Ureter (tissue), 1 donor: ENCODE measurements at regions not wholly inside any gene's neighbourhood (a gene's known extent, or its start where the extent isn't known, plus 50 kb on each side); places are given as distances from the start of the nearest gene placed in this dataset.

Experiments used
- DNase-seq: peaks from one replicate; pipeline ENCODE4 v3.0.0-alpha.2; 2020; ENCODE audit warnings: low spot score
- donor health status: DM: yes; HTN: yes; CAD: no.

GRCh38 chr18:27695503-27695902 lies 481.4 kb downstream of the CDH2 start:
- no peak for DNase-seq

GRCh38 chr18:27695052-27695451 lies 481.9 kb downstream of the CDH2 start:
- no peak for DNase-seq

GRCh38 chr18:27688581-27688980 lies 488.3 kb downstream of the CDH2 start:
- DNase-seq, result no peak

DNA sequence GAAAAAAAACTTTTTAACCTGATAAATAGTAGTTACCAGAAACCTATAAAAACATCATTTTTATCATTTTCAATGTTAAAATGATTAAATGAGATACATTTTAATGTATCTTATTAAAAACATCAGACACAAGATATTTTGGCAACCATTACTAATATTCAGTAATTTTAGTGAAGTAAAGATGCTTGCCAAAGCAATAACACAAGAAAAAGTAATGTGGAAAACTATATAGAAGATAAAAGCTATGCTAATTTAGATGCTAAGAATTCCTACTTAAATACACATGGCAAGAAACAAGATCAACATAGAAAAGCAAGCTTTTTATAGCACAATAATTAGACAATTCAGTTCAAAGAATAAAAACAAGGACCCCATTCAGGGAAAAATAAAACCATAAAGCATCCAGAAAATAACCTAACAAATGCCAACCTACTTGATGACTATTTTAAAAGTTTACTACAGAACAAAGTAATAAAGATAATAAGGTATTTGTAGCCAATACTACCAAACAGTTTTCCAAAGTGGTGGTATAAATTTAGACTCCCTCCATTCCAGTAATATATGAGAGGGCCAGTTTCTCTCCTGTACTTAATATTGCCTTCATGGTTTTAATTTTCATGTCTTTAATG lies 489.5 kb downstream of the CDH2 start:
- no peak for DNase-seq

DNA sequence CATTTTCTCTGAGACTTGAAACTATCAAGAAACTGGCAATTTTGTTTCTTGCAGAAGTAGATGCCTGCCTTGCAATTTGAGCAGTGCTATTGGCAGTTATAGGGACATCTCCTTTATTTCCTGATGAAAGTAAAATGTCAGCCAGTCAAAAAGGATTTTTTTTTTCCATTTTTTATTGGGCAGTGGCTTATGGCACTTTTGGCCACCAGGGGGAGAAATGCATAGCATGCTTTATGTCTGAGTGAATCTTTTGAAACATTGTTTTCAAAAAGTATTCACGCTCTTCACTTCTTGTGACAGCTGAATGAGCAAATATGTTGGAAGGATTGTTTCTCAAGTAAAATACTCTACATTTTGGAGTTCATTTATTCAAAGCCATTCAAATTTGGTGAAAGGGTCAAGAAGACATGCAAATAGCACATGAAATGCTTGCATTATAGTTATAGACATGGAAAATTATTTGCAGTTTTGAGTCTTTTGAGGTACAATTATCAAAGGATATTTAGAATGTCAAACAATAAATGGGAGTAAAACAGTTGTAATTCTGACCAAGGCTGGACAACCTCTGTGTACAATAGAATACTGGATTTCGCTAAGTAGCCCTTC lies 491.0 kb downstream of the CDH2 start:
- DNase-seq, result no peak

GRCh38 chr18:27685091-27685490 lies 491.8 kb downstream of the CDH2 start:
- DNase-seq, result no peak

GRCh38 chr18:27674411-27674810 lies 489.3 kb upstream of the CHST9 start:
- DNase-seq, result no peak

DNA sequence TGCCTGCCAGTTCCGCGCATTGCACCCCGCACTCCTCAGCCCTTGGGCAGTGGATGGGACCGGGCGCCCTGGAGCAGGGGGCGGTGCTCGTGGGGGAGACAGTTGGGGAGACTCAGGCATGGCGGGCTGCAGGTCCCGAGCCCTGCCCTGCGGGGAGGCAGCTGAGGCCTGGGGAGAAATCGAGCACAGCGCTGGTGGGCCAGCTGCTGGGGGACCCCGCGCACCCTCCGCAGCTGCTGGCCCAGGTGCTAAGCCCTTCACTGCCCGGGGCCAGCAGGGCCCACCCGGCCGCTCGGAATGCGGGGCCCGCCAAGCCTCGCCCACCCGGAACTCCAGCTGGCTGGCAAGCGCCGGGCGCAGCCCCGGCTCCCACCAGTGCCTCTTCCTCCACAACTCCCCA lies 488.8 kb upstream of the CHST9 start:
- no peak for DNase-seq

- no peak for DNase-seq
These were observed 483.1 kb upstream of the CHST9 start for GRCh38 chr18:27668158-27668557.

DNA sequence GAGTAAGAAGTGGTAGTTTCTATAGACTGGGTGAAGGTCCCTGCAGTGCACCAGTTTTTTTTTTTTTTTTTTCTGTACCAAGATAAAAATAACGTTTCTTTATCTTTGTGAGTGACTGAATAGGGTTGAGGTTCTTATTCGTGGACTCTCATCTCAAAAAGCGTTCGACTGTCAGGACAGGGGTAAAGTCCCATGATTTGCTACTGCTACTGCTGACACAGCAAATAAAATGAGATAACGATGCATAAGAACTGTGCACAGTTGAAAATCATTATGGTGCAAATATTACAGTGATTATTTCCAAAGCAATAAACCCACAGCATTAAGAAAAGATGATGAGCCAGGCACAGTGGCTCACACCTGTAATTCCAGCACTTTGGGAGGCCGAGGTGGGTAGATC lies 482.0 kb upstream of the CHST9 start:
- DNase-seq, result no peak

GRCh38 chr18:27666016-27666415 lies 480.9 kb upstream of the CHST9 start:
- no peak for DNase-seq

GRCh38 chr18:27665264-27665799 lies 480.2 kb upstream of the CHST9 start:
- no peak for DNase-seq

DNA sequence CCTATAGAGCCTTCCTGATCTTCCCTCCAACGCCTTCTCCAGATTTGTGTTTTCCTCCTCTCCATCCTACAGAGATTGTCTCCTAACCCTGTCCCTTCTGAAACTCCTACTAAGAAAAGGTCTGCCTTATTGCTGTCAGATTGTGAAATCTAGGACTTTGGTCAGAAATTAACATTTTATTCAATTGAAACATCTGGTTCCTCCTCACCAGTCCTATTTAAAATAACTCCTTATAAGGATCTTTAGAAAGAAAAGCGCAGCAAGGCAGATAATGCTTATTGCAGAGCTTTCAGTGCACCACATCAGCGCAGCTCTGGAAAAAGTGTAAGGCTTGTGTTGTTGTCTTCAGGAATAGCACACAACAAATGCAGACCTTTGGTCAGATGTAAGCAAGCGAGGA lies 477.8 kb upstream of the CHST9 start:
- DNase-seq, result no peak

GRCh38 chr18:27662537-27662936 lies 477.4 kb upstream of the CHST9 start:
- no peak for DNase-seq

- DNase-seq, result no peak
These were observed 476.4 kb upstream of the CHST9 start for GRCh38 chr18:27661320-27662018.

DNA sequence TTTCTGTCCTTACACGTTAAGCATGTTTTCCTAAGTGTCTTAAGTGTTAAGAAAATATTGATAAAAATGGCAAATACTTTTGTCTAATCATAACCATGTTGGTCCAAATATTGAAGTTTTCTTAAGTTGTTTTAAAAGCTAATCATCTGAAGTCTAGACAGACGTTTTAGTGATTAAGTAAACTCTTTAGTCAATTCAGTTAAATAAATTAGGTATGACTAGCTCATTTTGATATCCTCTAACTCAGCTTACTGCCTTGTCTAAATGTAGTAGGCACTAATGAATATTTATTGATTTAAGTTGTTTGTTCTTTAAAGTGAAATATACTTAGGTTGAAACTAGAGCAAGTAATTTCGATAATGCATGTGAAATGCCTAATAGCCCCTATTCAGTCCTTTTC lies 471.8 kb upstream of the CHST9 start:
- DNase-seq, result no peak

- no peak for DNase-seq
These were observed 471.2 kb upstream of the CHST9 start for GRCh38 chr18:27656167-27656778.

GRCh38 chr18:27653247-27653646 lies 468.1 kb upstream of the CHST9 start:
- no peak for DNase-seq

- no peak for DNase-seq
These were observed 467.5 kb upstream of the CHST9 start for GRCh38 chr18:27652480-27653121.

GRCh38 chr18:27649621-27650020 lies 464.5 kb upstream of the CHST9 start:
- no peak for DNase-seq

DNA sequence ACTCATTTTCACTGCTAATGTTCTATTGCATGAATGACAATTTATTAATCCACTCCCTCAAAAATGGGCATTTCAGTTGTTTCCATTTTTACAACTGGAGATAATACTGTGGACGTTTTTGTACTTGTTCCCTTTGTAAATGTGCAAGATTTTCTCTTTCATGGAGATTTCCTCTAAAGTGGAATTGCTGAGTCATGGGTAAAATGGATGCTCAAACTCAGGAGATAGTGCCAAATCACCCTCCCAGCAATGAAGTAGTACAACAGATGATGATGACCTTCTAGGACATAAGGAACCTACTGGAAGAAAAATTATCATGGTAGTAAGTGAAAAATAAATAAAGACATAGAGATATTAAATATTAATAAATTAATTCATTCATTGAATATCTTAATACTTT lies 460.8 kb upstream of the CHST9 start:
- no peak for DNase-seq

DNA sequence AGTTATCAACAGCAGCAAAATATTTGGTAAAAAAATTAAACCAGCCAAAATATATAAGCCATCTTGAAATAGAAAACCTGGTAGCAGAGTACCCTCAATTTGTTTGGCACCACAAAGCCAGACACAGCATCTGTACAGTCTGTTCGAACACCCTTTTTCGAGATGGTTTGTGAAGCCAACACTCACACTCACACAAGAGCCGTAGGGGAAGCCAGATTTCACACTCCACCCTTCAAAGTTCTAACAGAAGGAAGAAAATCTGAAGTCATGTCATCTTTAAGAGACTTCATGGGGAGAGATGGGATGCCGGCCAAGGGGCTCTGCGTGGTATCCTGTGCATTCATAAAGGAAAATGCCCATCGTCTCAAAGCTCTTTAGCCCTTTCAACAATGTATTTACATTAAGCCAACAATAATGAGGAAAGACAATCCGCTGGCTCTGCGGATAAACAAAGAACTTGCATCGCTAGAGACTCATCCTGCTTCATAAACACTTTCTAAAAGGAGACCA lies 451.5 kb upstream of the CHST9 start:
- DNase-seq, result no peak
